Activated CD8-positive, alpha-beta memory T cell treated with anti-CD3 and anti-CD28 coated beads, Interleukin-2, amount 10 ng/mL, durations not matched to agents 7 days and 5 days (primary cell): ENCODE measurements at regions not wholly inside any gene's neighbourhood (a gene's known extent, or its start where the extent isn't known, plus 50 kb on each side); places are given as distances from the start of the nearest gene placed in this dataset.

Source experiments
- ATAC-seq: fragments of 150-1000 bp; cut with Tn5 transposase; one replicate; pipeline ENCODE4 v1.10.0; 2021; ENCODE audit warnings: moderate library complexity
- CTCF ChIA-PET: fragments of 350-600 bp; sonication (Branson Sonifier 250); formaldehyde crosslinking; loops from one replicate; lab custom pipeline; 2021; ENCODE audit warnings: antibody characterized with exemption; lab: Charles Lee
- DNase-seq: peaks from one replicate; pipeline ENCODE4 v3.0.0-alpha.2; 2020
- H3K27ac Mint-ChIP-seq: one replicate; pipeline ENCODE4 v1.8.0; 2021; ENCODE audit warnings: mild to moderate bottlenecking, mixed read lengths
- H3K27me3 Mint-ChIP-seq: one replicate; pipeline ENCODE4 v1.8.0; 2021; ENCODE audit warnings: mixed read lengths
- H3K36me3 Mint-ChIP-seq: one replicate; pipeline ENCODE4 v1.8.0; 2021; ENCODE audit warnings: mild to moderate bottlenecking, mixed read lengths
- H3K4me1 Mint-ChIP-seq: one replicate; pipeline ENCODE4 v1.8.0; 2021; ENCODE audit warnings: mixed read lengths
- H3K4me3 Mint-ChIP-seq: one replicate; pipeline ENCODE4 v1.8.0; 2021; ENCODE audit warnings: mild to moderate bottlenecking, moderate library complexity, mixed read lengths
- H3K9me3 Mint-ChIP-seq: one replicate; pipeline ENCODE4 v1.8.0; 2022; ENCODE audit warnings: low read depth, mixed read lengths

- Mint-ChIP-seq H3K36me3 (no peaks in the 10 kb centered on the region), H3K27ac (no peak overlapping the region), H3K9me3 (peaks cover 3% of the 10 kb centered on the region), H3K4me3 (no peak overlapping the region), H3K27me3 (no peaks in the 10 kb centered on the region), H3K4me1 (no peaks in the 10 kb centered on the region)
- CTCF ChIA-PET, result interaction anchor here (1.3 kb wide), 1 partner anchor 15 kb away, joined by 3 read pairs; no protein-coding TSS in a partner anchor
- ATAC-seq, result no peak
- DNase-seq, result no peak
Observed at GRCh38 chr12:89918172-89918846, 209.7 kb upstream of the ATP2B1 start.

- DNase-seq, result no peak
- H3K27ac Mint-ChIP-seq, result no peak overlapping the region
- H3K4me3 Mint-ChIP-seq, result no peak overlapping the region
- H3K4me1 Mint-ChIP-seq, result no peaks in the 10 kb centered on the region
- no peaks in the 10 kb centered on the region for H3K27me3 Mint-ChIP-seq
- CTCF ChIA-PET, result no interaction called here
- no peaks in the 10 kb centered on the region for H3K9me3 Mint-ChIP-seq
- peaks cover 2% of the 10 kb centered on the region for H3K36me3 Mint-ChIP-seq
- no peak for ATAC-seq
Observed at GRCh38 chr12:89909753-89910152, 201.1 kb upstream of the ATP2B1 start.

- H3K4me3 Mint-ChIP-seq, result no peak overlapping the region
- CTCF ChIA-PET, result no interaction called here
- no peaks in the 10 kb centered on the region for H3K27me3 Mint-ChIP-seq
- no peaks in the 10 kb centered on the region for H3K36me3 Mint-ChIP-seq
- ATAC-seq (no peak), DNase-seq (no peak)
- no peaks in the 10 kb centered on the region for H3K4me1 Mint-ChIP-seq
- H3K27ac Mint-ChIP-seq, result no peak overlapping the region
- H3K9me3 Mint-ChIP-seq, result no peaks in the 10 kb centered on the region
Observed at GRCh38 chr12:89907659-89908058, 199.0 kb upstream of the ATP2B1 start.

- Mint-ChIP-seq H3K36me3 (no peaks in the 10 kb centered on the region), H3K4me3 (no peak overlapping the region), H3K27ac (no peak overlapping the region), H3K9me3 (no peaks in the 10 kb centered on the region), H3K4me1 (no peaks in the 10 kb centered on the region), H3K27me3 (no peaks in the 10 kb centered on the region)
- no peak for DNase-seq
- CTCF ChIA-PET, result no interaction called here
- no peak for ATAC-seq
Observed at GRCh38 chr12:89906824-89907223, 198.2 kb upstream of the ATP2B1 start.

- ATAC-seq, result no peak
- Mint-ChIP-seq H3K4me1 (no peaks in the 10 kb centered on the region), H3K36me3 (peaks cover 1% of the 10 kb centered on the region), H3K27ac (no peak overlapping the region), H3K27me3 (no peaks in the 10 kb centered on the region), H3K4me3 (no peak overlapping the region), H3K9me3 (no peaks in the 10 kb centered on the region)
- no peak for DNase-seq
- CTCF ChIA-PET, result no interaction called here
Observed at GRCh38 chr12:89906178-89906577, 197.5 kb upstream of the ATP2B1 start.

GRCh38 chr12:89901906-89902642 lies 193.4 kb upstream of the ATP2B1 start:
- H3K36me3 Mint-ChIP-seq, result peaks cover 3% of the 10 kb centered on the region
- ATAC-seq, result no peak
- H3K9me3 Mint-ChIP-seq, result no peaks in the 10 kb centered on the region
- CTCF ChIA-PET, result no interaction called here
- no peaks in the 10 kb centered on the region for H3K27me3 Mint-ChIP-seq
- no peak for DNase-seq
- no peaks in the 10 kb centered on the region for H3K4me1 Mint-ChIP-seq
- no peak overlapping the region for H3K27ac Mint-ChIP-seq
- H3K4me3 Mint-ChIP-seq, result no peak overlapping the region

- no peaks in the 10 kb centered on the region for H3K27me3 Mint-ChIP-seq
- H3K4me3 Mint-ChIP-seq, result no peak overlapping the region
- DNase-seq (no peak), ATAC-seq (no peak)
- H3K27ac Mint-ChIP-seq, result no peak overlapping the region
- CTCF ChIA-PET, result no interaction called here
- peaks cover 3% of the 10 kb centered on the region for H3K36me3 Mint-ChIP-seq
- no peaks in the 10 kb centered on the region for H3K4me1 Mint-ChIP-seq
- no peaks in the 10 kb centered on the region for H3K9me3 Mint-ChIP-seq
Observed at GRCh38 chr12:89901319-89901718, 192.7 kb upstream of the ATP2B1 start.

- Mint-ChIP-seq H3K27ac (no peak overlapping the region), H3K36me3 (peaks cover 3% of the 10 kb centered on the region), H3K4me3 (no peak overlapping the region), H3K4me1 (no peaks in the 10 kb centered on the region), H3K9me3 (no peaks in the 10 kb centered on the region), H3K27me3 (no peaks in the 10 kb centered on the region)
- DNase-seq (no peak), ATAC-seq (no peak)
- CTCF ChIA-PET, result no interaction called here
Observed at GRCh38 chr12:89899651-89900050, 191.0 kb upstream of the ATP2B1 start.

GRCh38 chr12:89895591-89895990 lies 187.0 kb upstream of the ATP2B1 start:
- H3K27me3 Mint-ChIP-seq, result no peaks in the 10 kb centered on the region
- no peak overlapping the region for H3K4me3 Mint-ChIP-seq
- CTCF ChIA-PET, result no interaction called here
- H3K9me3 Mint-ChIP-seq, result peaks cover 3% of the 10 kb centered on the region
- no peak overlapping the region for H3K27ac Mint-ChIP-seq
- H3K4me1 Mint-ChIP-seq, result peaks cover 4% of the 10 kb centered on the region
- peaks cover 5% of the 10 kb centered on the region for H3K36me3 Mint-ChIP-seq
- ATAC-seq (no peak), DNase-seq (no peak)

- Mint-ChIP-seq H3K27me3 (no peaks in the 10 kb centered on the region), H3K27ac (no peak overlapping the region)
- CTCF ChIA-PET, result no interaction called here
Observed at GRCh38 chr12:89895101-89895500, 186.5 kb upstream of the ATP2B1 start.

GRCh38 chr12:89893972-89894706 lies 185.5 kb upstream of the ATP2B1 start:
- ATAC-seq, result no peak
- CTCF ChIA-PET, result no interaction called here
- no peak overlapping the region for H3K27ac Mint-ChIP-seq
- H3K4me1 Mint-ChIP-seq, result peaks cover 4% of the 10 kb centered on the region
- peaks cover 4% of the 10 kb centered on the region for H3K9me3 Mint-ChIP-seq
- DNase-seq, result no peak
- H3K36me3 Mint-ChIP-seq, result peaks cover 5% of the 10 kb centered on the region
- H3K4me3 Mint-ChIP-seq, result no peak overlapping the region
- H3K27me3 Mint-ChIP-seq, result no peaks in the 10 kb centered on the region

More at GRCh38 chr12:89895101-89895500, 186.5 kb upstream of the ATP2B1 start:
- no peak overlapping the region for H3K4me3 Mint-ChIP-seq
- DNase-seq (no peak), ATAC-seq (no peak)
- peaks cover 4% of the 10 kb centered on the region for H3K9me3 Mint-ChIP-seq
- peaks cover 5% of the 10 kb centered on the region for H3K36me3 Mint-ChIP-seq
- peaks cover 4% of the 10 kb centered on the region for H3K4me1 Mint-ChIP-seq

- Mint-ChIP-seq H3K36me3 (peaks cover 4% of the 10 kb centered on the region), H3K27ac (no peak overlapping the region), H3K9me3 (peaks cover 4% of the 10 kb centered on the region), H3K4me1 (peaks cover 4% of the 10 kb centered on the region), H3K27me3 (no peaks in the 10 kb centered on the region), H3K4me3 (no peak overlapping the region)
- DNase-seq, result no peak
- CTCF ChIA-PET, result no interaction called here
- no peak for ATAC-seq
Observed at GRCh38 chr12:89892436-89892835, 183.8 kb upstream of the ATP2B1 start.

GRCh38 chr12:89891933-89892332 lies 183.3 kb upstream of the ATP2B1 start:
- CTCF ChIA-PET, result no interaction called here
- no peak for DNase-seq
- Mint-ChIP-seq H3K9me3 (peaks cover 4% of the 10 kb centered on the region), H3K4me3 (no peak overlapping the region), H3K27ac (no peak overlapping the region), H3K4me1 (peaks cover 4% of the 10 kb centered on the region), H3K27me3 (no peaks in the 10 kb centered on the region), H3K36me3 (peaks cover 4% of the 10 kb centered on the region)
- ATAC-seq, result no peak
